HepG2 (cell line): ENCODE measurements at regions not wholly inside any gene's neighbourhood (a gene's known extent, or its start where the extent isn't known, plus 50 kb on each side); places are given as distances from the start of the nearest gene placed in this dataset.
A peak's percentile ranks its signal among the peaks of the same experiment; 100 is the strongest.

Experiments used
- CREBL2 ChIP-seq: sonication (generic); formaldehyde crosslinking; IDR thresholded peaks from 2 replicates; pipeline ENCODE4 v1.8.1; 2023; ENCODE audit warnings: missing genetic modification reagents, mild to moderate bottlenecking, borderline replicate concordance
- CSRNP1 ChIP-seq: sonication (generic); formaldehyde crosslinking; IDR thresholded peaks from 2 replicates; pipeline ENCODE4 v1.8.1; 2023; ENCODE audit warnings: mild to moderate bottlenecking, missing genetic modification reagents
- CTCF ChIP-seq: sonication (generic); formaldehyde crosslinking; IDR thresholded peaks from 2 replicates; pipeline ENCODE4 v1.5.0; 2020; ENCODE audit warnings: mild to moderate bottlenecking, missing genetic modification reagents, moderate library complexity
- FOXJ3 ChIP-seq: sonication (generic); formaldehyde crosslinking; IDR thresholded peaks from 2 replicates; pipeline ENCODE4 v1.4.0; 2020; ENCODE audit warnings: missing genetic modification reagents, mild to moderate bottlenecking, borderline replicate concordance
- HBP1 ChIP-seq: IDR thresholded peaks from 2 replicates; pipeline ENCODE4 v1.6.1; 2016; ENCODE audit warnings: low read depth, control low read depth
- MZF1 ChIP-seq: sonication (generic); formaldehyde crosslinking; IDR thresholded peaks from 2 replicates; pipeline ENCODE4 v1.8.1; 2023; ENCODE audit warnings: mild to moderate bottlenecking, missing genetic modification reagents, borderline replicate concordance
- NCOA2 ChIP-seq: sonication (generic); formaldehyde crosslinking; IDR thresholded peaks from 2 replicates; pipeline ENCODE4 v1.8.0; 2022; ENCODE audit warnings: inconsistent platforms
- STAG1 ChIP-seq: sonication (generic); formaldehyde crosslinking; IDR thresholded peaks from 2 replicates; pipeline ENCODE4 v1.4.0; 2020; ENCODE audit warnings: missing genetic modification reagents

- TF ChIP-seq CREBL2 = no peak
- TF ChIP-seq CSRNP1 = no peak
- TF ChIP-seq MZF1 = no peak
- no peak for TF ChIP-seq FOXJ3 (CRISPR knock-in tag)
- TF ChIP-seq HBP1 (CRISPR knock-in tag) = no peak
- TF ChIP-seq STAG1 = peak; percentile 73
- peak; percentile 66 for TF ChIP-seq CTCF (CRISPR knock-in tag)
- no peak for TF ChIP-seq NCOA2 (CRISPR knock-in tag)
Observed at GRCh38 chr15:37880009-37880834, 54.2 kb upstream of the TMCO5A start (continued).
